Neuron (in vitro differentiated cells): ENCODE measurements at regions not wholly inside any gene's neighbourhood (a gene's known extent, or its start where the extent isn't known, plus 50 kb on each side); places are given as distances from the start of the nearest gene placed in this dataset.

Experiments used
- H2AFZ ChIP-seq: one replicate; pipeline ENCODE4 v1.6.1; 2013; ENCODE audit warnings: low read depth, mild to moderate bottlenecking, inconsistent platforms, low read length, moderate library complexity
- H3K27me3 ChIP-seq: one replicate; pipeline ENCODE4 v1.6.1; 2013; ENCODE audit warnings: low read length; ENCODE audit not compliant: insufficient read depth
- H3K36me3 ChIP-seq: one replicate; pipeline ENCODE4 v1.6.1; 2013; ENCODE audit warnings: low read length; ENCODE audit not compliant: insufficient read depth
- H3K4me1 ChIP-seq: one replicate; pipeline ENCODE4 v1.6.1; 2013; ENCODE audit warnings: low read length; ENCODE audit not compliant: insufficient read depth
- H3K4me3 ChIP-seq: 2 replicates; pipeline ENCODE4 v1.5.1; 2013; ENCODE audit warnings: mild to moderate bottlenecking, low read length, moderate library complexity
- H3K9me3 ChIP-seq: one replicate; pipeline ENCODE4 v1.6.1; 2013; ENCODE audit warnings: low read length

DNA sequence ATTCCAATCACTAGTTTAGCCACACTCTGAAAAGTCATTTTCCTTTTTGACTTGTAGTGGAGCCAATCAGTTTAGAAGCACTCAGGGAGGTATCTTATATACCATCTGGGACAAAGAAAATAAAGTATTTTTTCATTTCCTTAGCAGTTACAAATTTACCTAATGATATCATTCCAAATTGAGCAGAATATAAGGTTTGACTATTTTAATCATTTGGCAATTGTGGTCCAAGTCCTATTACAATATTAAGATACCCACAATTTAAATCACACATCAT is 170.6 kb downstream of the LTN1 start:
- Histone ChIP-seq H2AFZ (no peak overlapping the region), H3K4me1 (no peaks in the 10 kb centered on the region), H3K36me3 (no peaks in the 10 kb centered on the region), H3K27me3 (no peaks in the 10 kb centered on the region), H3K9me3 (no peaks in the 10 kb centered on the region), H3K4me3 (no peak overlapping the region)

DNA sequence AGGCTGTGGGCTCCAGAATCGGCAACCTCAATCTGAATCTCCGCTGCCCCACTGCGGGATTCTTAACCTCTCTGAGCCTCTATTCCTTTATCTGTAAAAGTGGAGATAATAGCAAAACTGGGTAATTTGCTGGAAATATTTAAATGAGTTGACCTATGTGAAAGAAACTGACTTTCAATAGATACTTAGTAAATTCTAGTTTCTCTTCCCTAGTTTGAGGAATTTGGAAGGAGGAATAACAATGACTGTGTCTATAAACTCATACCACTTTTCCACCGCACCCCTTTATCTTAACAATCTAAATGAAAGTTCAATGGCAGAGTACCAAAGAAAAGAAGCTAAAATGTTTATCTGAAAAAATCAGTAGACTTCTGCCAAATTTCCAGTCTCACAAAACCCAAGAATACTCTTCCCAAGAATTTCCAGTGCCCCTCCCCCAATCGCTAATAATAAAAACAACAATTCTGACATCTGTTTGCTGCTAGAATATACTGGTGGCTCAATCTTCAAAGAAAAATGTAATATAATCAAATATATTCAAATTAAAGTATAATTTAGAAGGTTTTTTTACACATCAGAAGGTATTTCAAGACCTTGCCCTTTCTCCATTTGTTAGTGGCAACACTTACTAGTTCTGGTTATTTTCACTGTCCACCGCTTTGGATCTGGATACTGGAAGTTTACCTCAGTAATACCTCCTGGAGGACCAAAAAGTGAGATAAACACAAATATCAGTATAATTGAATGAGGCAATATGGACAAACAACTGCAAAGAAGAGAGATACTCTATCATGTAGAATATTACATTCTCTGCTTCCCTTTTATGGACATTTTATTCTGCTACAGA is 171.2 kb downstream of the LTN1 start:
- Histone ChIP-seq H3K4me1 (no peaks in the 10 kb centered on the region), H3K36me3 (no peaks in the 10 kb centered on the region), H2AFZ (no peak overlapping the region), H3K9me3 (no peaks in the 10 kb centered on the region), H3K4me3 (no peak overlapping the region), H3K27me3 (no peaks in the 10 kb centered on the region)

DNA sequence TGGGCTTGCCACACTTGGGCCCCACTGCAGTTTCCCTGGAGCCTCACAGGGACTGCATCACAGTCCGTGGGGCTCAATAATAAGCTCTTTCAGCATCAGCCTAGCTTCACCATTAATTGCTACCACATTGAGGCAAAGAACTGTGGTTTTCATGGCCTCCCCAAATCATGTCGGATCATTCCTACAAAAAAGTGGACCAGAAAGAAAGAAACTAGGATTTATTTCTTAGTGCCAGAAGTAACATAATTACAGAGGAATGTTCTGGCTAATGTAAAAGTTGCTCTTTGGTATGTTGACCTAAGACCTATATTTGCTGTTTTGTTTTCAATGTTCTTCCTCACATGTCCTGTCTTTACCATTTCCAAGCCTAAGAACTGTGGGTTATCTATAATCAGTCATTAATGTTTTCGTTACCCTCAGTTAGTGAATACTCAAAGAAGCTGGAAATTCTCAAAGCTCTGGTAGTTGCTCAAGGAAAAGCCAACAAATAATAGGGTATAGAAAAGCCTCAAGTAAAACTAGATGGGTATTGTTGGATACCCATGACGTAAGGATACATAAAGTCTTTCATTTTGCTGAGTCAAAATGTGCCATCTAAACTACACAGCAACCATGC is 173.9 kb downstream of the LTN1 start:
- no peaks in the 10 kb centered on the region for H3K36me3 ChIP-seq
- no peaks in the 10 kb centered on the region for H3K9me3 ChIP-seq
- no peak overlapping the region for H3K4me3 ChIP-seq
- H2AFZ ChIP-seq = no peak overlapping the region
- no peaks in the 10 kb centered on the region for H3K27me3 ChIP-seq
- no peaks in the 10 kb centered on the region for H3K4me1 ChIP-seq

GRCh38 chr21:28817871-28818270 is 174.8 kb downstream of the LTN1 start:
- Histone ChIP-seq H3K27me3 (no peaks in the 10 kb centered on the region), H3K4me1 (no peaks in the 10 kb centered on the region), H3K4me3 (no peak overlapping the region), H3K9me3 (no peaks in the 10 kb centered on the region), H3K36me3 (no peaks in the 10 kb centered on the region), H2AFZ (no peak overlapping the region)

DNA sequence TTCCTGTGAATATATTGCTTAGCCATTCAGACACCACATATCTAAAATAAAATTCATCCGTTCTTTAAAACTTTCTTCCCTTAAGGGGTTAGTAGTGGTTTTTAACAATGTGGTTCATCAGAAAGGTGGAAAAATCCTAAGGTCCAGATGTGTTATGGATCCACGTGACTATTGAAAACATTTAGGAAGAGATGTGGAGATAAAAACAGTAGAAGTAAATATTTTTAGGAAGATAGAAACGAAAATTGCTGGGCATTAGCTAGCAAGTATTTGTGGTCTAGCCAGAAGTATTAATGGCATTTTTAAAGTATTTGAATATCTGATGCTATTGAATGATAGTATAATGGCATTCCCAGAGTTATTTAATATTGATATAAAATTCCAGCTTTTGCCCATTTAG is 180.8 kb downstream of the LTN1 start:
- H3K36me3 ChIP-seq = no peaks in the 10 kb centered on the region
- no peak overlapping the region for H2AFZ ChIP-seq
- H3K9me3 ChIP-seq = no peaks in the 10 kb centered on the region
- H3K4me1 ChIP-seq = no peaks in the 10 kb centered on the region
- no peak overlapping the region for H3K4me3 ChIP-seq
- no peaks in the 10 kb centered on the region for H3K27me3 ChIP-seq

DNA sequence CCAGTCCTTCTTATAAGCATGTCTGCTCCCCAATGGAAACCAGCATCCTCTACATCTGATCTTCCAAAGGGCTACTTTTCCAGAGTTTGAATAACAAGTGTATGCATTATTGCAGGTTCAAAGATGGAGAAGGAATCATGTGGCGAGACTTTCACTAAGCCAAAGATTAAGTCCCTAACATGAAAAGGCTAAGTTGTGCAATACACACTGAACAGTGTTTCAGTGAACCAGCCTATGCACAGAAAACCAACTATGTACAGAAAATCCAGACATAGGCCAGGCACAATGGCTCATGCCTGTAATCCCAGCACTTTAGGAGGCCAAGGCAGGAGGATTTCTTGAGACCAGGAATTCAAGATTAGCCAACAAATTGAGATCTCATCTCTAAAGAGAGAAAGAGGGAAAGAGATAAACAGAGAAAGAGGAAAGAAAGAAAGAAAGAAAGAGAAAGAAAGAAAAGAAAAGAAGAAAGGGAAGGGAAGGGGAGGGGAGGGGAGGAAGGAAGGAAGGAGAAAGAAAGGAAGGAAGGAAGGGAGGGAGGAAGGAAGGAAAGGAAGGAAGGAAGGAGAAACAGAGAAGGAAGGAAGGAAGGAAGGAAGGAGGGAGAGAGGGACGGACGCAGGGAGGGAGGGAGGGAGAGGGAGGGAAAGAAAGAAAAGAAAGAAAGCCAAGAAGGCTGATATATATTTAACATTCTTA is 181.7 kb downstream of the LTN1 start:
- no peaks in the 10 kb centered on the region for H3K36me3 ChIP-seq

DNA sequence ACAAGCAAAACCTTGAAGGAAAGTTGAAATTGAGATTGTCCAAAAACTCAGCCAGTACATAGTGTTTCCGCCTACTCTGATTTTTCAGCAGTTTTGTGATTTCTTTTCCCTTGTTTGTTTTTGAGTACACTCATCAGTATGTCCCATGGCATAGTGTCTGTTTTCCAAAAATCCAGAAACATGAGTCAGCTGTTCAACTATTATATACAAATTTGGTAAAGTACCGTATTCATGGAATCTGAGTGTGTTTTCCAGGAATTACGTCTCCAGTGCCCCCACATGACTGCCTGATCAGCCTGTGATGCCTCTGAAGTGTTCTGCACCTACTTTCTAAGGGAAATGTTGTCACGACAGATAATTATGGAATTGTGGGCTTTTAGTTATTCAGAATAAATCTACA is 186.8 kb downstream of the LTN1 start:
- Histone ChIP-seq H3K36me3 (no peaks in the 10 kb centered on the region), H3K27me3 (no peaks in the 10 kb centered on the region), H3K9me3 (no peaks in the 10 kb centered on the region), H3K4me3 (no peak overlapping the region), H3K4me1 (no peaks in the 10 kb centered on the region), H2AFZ (no peak overlapping the region)

More for the DNA sequence above, 181.7 kb downstream of the LTN1 start:
- Histone ChIP-seq H3K27me3 (no peaks in the 10 kb centered on the region), H2AFZ (no peak overlapping the region), H3K4me3 (no peak overlapping the region), H3K4me1 (no peaks in the 10 kb centered on the region), H3K9me3 (no peaks in the 10 kb centered on the region)

DNA sequence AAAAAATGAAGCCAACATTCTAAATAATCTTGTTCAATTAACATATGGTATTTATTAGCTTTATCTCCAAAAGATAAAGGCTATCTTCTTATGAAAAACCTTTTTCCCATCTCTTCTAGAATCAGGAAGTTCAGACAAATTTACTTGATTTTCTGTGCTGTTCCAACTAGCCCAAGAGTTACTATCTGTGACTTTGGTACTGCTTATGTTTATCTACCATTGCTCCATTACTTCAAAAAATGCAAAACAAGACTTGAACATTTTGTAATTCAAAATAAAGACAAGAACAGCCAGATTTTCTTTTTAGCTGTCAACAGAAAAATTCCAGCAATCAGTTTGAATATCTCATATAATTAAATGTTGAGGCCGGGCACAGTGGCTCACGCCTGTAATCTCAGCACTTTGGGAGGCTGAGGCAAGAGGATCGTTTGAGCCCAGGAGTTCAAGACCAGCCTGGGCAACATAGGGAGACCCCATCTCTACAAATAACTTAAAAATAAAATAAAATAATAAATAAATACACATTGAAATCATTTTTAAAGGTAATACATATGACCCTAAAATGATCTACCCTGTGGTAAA is 188.5 kb downstream of the LTN1 start:
- H3K27me3 ChIP-seq = no peaks in the 10 kb centered on the region
- H2AFZ ChIP-seq = no peak overlapping the region
- H3K9me3 ChIP-seq = no peaks in the 10 kb centered on the region
- no peak overlapping the region for H3K4me3 ChIP-seq
- H3K4me1 ChIP-seq = no peaks in the 10 kb centered on the region
- H3K36me3 ChIP-seq = no peaks in the 10 kb centered on the region

DNA sequence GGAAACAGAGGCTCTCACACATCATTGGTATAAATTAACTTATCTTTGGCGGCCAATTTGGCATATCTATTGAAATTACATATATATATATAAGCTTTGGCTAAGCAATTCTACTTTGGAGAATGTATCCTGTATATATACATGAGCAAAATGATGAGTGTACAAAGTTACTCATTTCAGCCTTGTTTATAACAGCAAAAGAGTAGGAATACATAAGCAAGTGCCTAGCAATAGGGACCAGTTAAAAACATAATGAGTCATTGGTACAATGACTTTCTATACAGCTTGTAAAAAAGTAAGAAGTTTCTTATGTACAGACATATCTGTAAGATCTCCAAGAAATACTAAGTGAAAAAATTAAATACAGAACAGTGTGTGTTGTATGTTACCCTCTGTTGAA is 190.8 kb downstream of the LTN1 start:
- Histone ChIP-seq H3K4me1 (no peaks in the 10 kb centered on the region), H2AFZ (no peak overlapping the region), H3K27me3 (no peaks in the 10 kb centered on the region), H3K9me3 (no peaks in the 10 kb centered on the region), H3K36me3 (no peaks in the 10 kb centered on the region), H3K4me3 (no peak overlapping the region)

DNA sequence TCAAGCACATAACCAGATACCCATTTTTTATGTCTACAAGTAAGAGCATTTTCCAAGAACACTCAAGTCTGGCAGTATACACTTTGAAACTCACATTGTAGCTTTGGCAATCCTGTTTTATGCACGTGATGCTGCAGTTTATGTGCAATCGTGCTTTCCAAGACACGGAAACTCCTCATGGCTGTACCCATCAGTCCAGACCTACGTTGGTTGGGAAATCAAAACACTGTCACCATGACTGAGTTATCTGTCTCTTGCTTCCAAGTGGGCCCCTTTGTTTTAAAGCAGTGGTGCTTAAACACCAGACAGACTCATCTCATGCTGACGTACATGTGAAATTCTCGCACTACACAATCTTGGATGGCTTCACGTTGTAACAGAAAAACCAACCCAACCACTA is 192.8 kb downstream of the LTN1 start:
- H3K9me3 ChIP-seq = no peaks in the 10 kb centered on the region
- no peaks in the 10 kb centered on the region for H3K27me3 ChIP-seq
- H3K36me3 ChIP-seq = no peaks in the 10 kb centered on the region
- H2AFZ ChIP-seq = no peak overlapping the region
- H3K4me1 ChIP-seq = no peaks in the 10 kb centered on the region
- no peak overlapping the region for H3K4me3 ChIP-seq

- Histone ChIP-seq H3K4me3 (no peak overlapping the region), H3K27me3 (no peaks in the 10 kb centered on the region), H2AFZ (no peak overlapping the region), H3K4me1 (peaks cover 4% of the 10 kb centered on the region), H3K36me3 (no peaks in the 10 kb centered on the region), H3K9me3 (no peaks in the 10 kb centered on the region)
Observed at GRCh38 chr21:28798798-28799197, 193.9 kb downstream of the LTN1 start.

DNA sequence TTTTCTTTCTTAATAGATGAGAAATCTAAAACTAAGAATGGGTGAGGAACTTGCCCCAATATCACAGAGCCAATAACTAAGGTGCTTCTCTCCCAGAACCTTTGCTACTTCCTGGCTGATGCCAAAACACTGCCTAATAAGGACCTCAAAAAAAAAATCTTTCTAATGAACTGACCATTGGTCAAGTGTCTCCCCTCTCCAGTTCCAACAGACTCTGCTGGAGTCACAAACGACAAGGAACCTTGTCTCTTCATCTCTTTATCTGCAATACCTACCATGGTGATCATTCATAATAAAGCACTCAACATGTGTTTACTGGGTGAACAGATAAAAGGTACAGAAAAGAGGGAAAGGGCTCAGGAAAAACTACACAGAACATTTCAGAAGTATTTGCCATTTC is 197.4 kb downstream of the LTN1 start:
- peaks cover 4% of the 10 kb centered on the region for H3K4me1 ChIP-seq
- no peak overlapping the region for H3K4me3 ChIP-seq
- H2AFZ ChIP-seq = no peak overlapping the region
- H3K27me3 ChIP-seq = no peaks in the 10 kb centered on the region
- no peaks in the 10 kb centered on the region for H3K36me3 ChIP-seq
- no peaks in the 10 kb centered on the region for H3K9me3 ChIP-seq

GRCh38 chr21:28794371-28794851 is 198.3 kb downstream of the LTN1 start:
- Histone ChIP-seq H3K9me3 (no peaks in the 10 kb centered on the region), H3K4me1 (peaks cover 4% of the 10 kb centered on the region), H3K4me3 (no peak overlapping the region), H3K27me3 (no peaks in the 10 kb centered on the region), H3K36me3 (no peaks in the 10 kb centered on the region), H2AFZ (no peak overlapping the region)
